ENCODE measurements at regions not wholly inside any gene's neighbourhood (a gene's known extent, or its start where the extent isn't known, plus 50 kb on each side); places are given as distances from the start of the nearest gene placed in this dataset.

DNA sequence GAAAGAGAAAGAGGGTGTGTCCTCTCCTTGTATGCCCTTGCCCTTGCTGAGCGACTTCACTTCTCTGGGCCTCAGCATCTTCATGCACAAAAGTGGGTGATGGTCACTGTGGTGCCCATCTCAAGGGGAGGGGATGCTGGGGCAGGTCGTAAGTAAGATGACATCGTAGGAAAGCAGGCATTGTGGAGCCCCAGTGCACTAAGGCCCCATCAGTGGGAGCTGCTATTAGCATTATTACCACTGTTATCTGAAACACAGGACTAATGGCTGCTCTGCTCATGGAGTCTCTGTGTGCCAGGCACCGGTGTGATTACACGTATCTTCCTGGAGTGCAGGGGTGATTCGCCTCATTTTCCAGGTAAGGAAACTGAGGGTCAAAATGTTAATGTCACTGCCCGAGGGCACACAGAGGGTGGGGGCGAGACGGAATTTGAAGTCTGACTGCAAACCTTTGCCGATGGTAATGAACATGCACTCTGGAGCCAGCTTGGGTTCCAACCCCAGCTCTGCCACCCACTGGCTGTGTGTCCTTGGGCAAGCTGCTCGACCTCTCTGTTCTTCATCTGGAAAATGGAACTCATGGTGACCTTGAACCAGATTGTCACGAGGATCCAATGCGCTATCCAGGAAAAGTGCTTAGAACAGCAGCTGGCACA, 63.2 kb upstream of the GSE1 start:
- no peak for DNase-seq (ENCODE audit: low spot score)
- FAIRE-seq, result no peak

DNA sequence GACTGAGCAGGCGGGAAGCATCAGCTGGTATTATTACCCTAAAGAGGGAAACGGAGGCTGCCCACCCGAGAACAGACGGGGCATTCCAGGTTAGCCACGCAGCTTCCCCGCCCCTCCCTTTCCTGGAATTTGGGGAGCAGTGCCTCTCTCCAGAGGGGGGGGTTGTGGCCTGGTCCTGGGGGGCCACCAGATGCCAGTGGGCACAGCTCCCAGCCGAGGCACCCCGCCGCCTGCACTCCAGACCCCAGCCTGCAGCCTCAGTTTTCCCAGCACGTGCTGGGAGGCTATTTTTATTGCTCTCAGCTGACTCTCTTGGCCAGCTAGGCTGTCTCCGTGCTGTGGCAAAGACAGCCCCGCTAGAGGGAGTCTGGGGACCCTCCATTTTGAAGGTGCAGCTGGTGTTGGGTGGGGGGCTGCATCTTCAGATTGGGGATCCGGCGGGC, 62.7 kb upstream of the GSE1 start:
- FAIRE-seq (no peak), DNase-seq (ENCODE audit: low spot score) (no peak)

GRCh38 chr16:85550953-85551924, 61.9 kb upstream of the GSE1 start:
- DNase-seq (ENCODE audit: low spot score) (no peak), FAIRE-seq (no peak)

- no peak for DNase-seq (ENCODE audit: low spot score)
These were observed 60.1 kb upstream of the GSE1 start for GRCh38 chr16:85552980-85553435.

GRCh38 chr16:85553436-85554113, 59.5 kb upstream of the GSE1 start:
- DNase-seq (ENCODE audit: low spot score) (peak; percentile 34), FAIRE-seq (no peak)

More at GRCh38 chr16:85552980-85553435, 60.1 kb upstream of the GSE1 start:
- FAIRE-seq, result no peak

GRCh38 chr16:85554114-85554888, 58.8 kb upstream of the GSE1 start:
- FAIRE-seq, result peak; percentile 20

GRCh38 chr16:85554889-85555718, 58.0 kb upstream of the GSE1 start:
- DNase-seq (ENCODE audit: low spot score) (peak; percentile 61), FAIRE-seq (no peak)

More at GRCh38 chr16:85554114-85554888, 58.8 kb upstream of the GSE1 start:
- peak; percentile 68 for DNase-seq (ENCODE audit: low spot score)

GRCh38 chr16:85555719-85556455, 57.2 kb upstream of the GSE1 start:
- DNase-seq (ENCODE audit: low spot score) (peak; percentile 5), FAIRE-seq (no peak)

DNA sequence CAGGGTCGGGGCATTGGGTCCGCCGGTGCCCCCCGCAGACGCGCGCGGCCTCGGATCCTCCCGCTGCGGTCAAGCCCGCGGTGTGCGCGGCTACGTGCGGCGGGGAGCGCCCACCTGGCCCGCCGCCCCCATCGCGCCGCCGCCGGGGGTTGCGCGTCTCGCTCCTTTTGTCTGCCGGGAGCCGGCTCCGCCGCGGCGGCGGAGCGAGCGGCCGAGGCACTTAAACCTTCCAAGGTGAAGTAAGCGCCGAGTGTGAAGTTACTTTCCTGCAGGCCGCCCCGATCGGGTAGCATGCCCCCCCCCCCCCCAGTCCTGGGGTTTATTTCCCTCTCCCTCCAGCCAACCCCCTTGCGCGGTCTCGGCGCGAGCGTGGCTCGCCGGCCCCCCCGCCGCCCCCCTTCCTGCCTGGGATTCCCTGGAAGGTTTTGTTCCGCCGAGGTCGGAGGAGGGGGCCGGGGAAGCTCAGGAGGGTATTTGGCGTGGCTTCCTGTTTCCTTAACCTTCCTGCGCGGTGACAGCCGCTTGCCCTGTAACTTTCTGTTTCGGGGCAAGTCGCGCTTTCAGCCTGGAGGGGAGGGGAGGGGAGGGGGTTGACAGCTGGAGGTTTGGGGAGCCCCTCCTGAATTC, 56.6 kb upstream of the GSE1 start:
- no peak for FAIRE-seq
- peak; percentile 37 for DNase-seq (ENCODE audit: low spot score)

DNA sequence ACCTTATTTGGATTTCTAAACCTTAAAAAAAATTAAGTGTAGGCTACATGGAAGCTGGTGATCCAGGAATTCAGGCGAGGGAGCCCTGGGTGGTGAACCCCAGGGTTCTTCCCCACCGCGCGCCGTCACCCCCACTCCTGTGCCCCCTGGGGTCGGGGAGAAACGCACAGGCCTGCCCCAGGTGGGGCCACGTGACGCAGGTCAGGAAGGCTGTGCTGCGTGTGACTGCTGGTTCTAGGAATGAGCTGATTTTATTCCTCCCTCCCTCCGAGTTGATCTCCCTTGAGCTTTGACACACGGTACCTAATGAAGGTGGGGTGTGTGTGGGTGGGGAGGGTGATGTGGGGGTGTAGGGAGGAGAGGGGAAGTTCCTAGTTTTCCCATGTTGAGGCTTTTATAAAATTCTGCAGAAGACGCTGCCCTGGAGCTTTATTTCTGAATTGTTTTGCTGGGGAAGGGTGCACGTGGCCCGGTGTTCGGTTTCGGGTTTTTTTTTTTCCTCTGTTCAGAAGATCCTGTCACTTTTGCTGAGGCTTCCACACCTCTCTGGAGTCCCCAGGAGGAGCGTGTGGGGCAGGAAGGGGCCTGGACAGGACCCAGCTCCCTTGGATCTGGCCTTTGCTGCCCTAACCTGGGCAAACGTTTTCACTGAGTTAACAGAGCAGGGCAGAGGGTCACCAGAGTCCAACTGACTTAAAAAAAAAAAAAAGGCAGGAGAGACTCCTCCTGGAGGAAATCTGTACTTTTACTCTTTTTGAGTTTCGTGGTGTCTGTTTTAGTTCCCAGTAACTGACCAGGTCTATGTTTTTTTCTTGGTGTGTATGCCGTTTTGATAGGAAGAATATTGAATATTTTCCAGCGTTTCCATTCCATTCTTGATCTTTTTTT, 55.8 kb upstream of the GSE1 start:
- FAIRE-seq, result no peak
- peak; percentile 20 for DNase-seq (ENCODE audit: low spot score)

GRCh38 chr16:85557971-85558657, 55.0 kb upstream of the GSE1 start:
- DNase-seq (ENCODE audit: low spot score), result no peak
- no peak for FAIRE-seq

- DNase-seq (ENCODE audit: low spot score) (no peak), FAIRE-seq (no peak)
These were observed 52.2 kb upstream of the GSE1 start for GRCh38 chr16:85560932-85561247.

DNA sequence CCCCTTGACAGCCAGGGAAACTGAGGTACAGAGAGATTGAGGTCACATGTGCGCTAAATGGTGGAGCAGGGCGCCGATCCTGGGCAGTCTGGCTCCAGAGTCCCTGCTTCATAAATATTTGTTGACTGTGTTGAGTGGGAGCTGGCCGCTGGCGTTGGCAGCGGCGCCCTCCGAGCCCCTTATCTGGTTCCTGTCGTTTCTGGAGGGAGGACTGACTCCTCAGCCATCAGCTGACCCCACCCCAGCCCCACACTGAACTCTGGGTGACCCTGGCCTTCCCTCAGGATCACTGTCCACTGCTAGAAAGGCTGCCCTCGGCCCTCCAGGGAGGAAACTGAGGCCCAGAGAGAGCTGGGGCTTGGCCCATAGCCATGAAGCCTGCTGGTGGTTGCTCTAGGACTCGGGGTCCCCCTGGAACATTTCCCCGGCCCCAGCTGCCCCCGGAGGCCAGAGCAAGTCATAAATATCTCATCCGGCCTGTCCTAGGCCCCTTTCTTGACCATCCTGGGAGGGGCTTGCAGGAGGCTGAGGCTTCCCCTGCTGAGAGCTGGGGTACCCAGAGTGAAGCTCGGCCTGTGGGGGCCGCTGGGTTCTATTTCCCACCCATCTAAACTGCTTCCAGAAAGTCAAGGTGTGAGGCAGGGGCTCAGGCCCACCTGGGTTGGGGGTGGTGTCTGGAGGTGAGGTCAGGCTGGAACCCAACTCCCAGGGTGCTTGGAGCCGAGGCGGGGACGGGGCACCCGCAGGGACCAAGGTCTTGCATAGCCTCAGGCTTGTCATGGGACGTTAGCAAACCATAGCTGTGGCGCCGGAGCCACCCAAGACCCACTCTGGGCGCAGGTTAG, 51.7 kb upstream of the GSE1 start:
- FAIRE-seq, result no peak
- DNase-seq (ENCODE audit: low spot score), result no peak

DNA sequence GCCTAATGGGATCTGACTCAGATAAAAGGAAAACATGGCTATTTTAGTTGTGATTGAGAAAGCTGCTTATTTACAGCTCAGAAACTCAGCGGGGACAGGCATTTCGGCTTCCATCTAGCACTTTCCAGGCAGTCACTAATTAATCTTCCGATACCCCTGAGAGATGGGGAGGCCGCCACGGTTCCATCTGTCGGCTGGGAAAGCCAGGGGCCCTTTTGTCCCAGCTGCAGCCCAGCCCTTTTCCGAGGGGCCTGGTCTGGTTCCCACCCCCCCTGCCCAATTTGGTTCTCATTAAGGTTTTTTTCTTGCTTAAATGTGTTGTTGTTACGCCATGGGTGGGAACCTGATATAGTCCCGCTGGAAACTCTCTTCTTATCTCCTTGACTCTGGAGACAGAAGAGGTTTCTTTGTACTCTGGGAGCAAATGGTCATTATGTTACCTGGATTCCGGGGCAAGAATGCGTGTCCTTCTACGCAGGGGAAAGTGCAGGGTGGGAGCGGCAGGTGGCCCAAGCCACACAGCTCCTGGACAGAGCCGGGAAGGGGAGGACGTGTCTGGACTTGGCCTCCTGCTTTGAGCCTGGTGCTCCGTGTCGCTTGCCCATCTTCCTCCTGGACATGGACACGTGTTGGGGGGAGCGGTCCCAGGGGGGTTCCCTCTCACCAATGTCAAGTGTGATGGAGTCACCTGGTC, 50.9 kb upstream of the GSE1 start:
- no peak for DNase-seq (ENCODE audit: low spot score)
- FAIRE-seq, result no peak

DNA sequence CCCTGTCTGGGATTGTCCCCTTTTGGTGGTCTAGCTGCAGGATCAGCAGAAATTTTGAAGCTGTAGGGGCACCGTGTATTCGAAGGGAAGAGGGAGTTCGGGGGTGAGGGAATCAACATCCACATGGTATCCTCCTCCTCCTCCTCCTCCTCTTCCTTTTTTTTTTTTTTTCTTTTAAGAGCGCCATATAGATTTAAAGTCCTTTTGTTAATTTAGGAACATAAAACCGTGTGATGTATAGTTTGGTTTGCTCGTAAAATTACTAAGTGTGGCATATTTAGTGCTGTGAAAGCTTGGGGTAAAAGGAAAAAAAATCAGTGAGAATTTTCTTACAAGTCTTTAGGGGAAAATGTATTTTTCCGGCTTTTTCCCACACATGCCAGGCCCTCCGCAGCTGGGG, 50.1 kb upstream of the GSE1 start:
- DNase-seq (ENCODE audit: low spot score) (no peak), FAIRE-seq (no peak)

Data from RCC 7860 (cell line).